Left ventricle myocardium inferior (tissue), 1 donor: ENCODE measurements at regions not wholly inside any gene's neighbourhood (a gene's known extent, or its start where the extent isn't known, plus 50 kb on each side); places are given as distances from the start of the nearest gene placed in this dataset.

ENCODE experiments used
- DNase-seq: peaks from one replicate; pipeline ENCODE4 v3.0.0-alpha.2; 2020
- H3K27ac ChIP-seq: fragments of 200-600 bp; replicated peaks from 2 replicates; pipeline ENCODE4 v1.8.0; 2021
- H3K27me3 ChIP-seq: fragments of 200-600 bp; 2 replicates; pipeline ENCODE4 v1.8.0; 2021; ENCODE audit warnings: low read depth
- H3K36me3 ChIP-seq: fragments of 200-600 bp; 2 replicates; pipeline ENCODE4 v1.8.0; 2021
- H3K4me1 ChIP-seq: fragments of 200-600 bp; 2 replicates; pipeline ENCODE4 v1.8.0; 2021
- H3K4me3 ChIP-seq: fragments of 200-600 bp; 2 replicates; pipeline ENCODE4 v1.8.0; 2021; ENCODE audit warnings: mild to moderate bottlenecking, moderate library complexity
- H3K9me3 ChIP-seq: fragments of 200-600 bp; replicated peaks from 2 replicates; pipeline ENCODE4 v1.8.0; 2021
- CTCF ChIP-seq: fragments of 200-600 bp; IDR thresholded peaks from 2 replicates; pipeline ENCODE4 v1.8.0; 2021; ENCODE audit warnings: antibody characterized with exemption, mild to moderate bottlenecking, borderline replicate concordance
- intact Hi-C: fragments of 100-400 bp; cut with micrococcal nuclease; formaldehyde crosslinking; loops from one replicate; pipeline ENCODE4 v1.11.0; 2022
- donor health status: DM: no; HTN: yes; CAD: no; lungs with severe emphysema.

GRCh38 chr13:72384186-72384823, 343.1 kb downstream of the MZT1 start:
- no peaks in the 10 kb centered on the region for H3K36me3 ChIP-seq

DNA sequence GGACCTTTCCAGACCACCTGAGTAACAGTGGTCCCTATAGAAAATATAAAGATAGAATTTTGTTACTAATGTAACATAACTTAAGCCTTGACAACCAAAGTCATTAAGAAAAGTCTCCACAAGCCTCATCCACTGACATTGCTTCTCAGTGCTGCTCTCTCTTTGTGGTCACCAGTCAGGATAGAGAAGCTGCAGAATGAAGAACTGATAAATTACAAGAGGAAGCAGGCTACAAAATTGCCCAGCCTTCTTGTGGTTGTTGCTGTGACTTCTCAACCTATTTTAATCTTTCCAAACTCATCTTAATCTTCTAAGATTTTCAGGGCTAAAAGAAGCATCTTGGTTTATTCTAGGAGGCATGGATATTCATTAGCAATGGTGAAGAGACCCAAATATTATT, 343.8 kb downstream of the MZT1 start:
- Histone ChIP-seq H3K4me1 (no peaks in the 10 kb centered on the region), H3K27ac (no peak overlapping the region), H3K36me3 (no peaks in the 10 kb centered on the region), H3K9me3 (no peaks in the 10 kb centered on the region), H3K27me3 (no peaks in the 10 kb centered on the region), H3K4me3 (no peak overlapping the region)
- no peak for TF ChIP-seq CTCF
- intact Hi-C loops = no loop called here
- no peak for DNase-seq

More at GRCh38 chr13:72384186-72384823, 343.1 kb downstream of the MZT1 start:
- no peak overlapping the region for H3K4me3 ChIP-seq
- intact Hi-C loops = no loop called here
- DNase-seq = no peak
- H3K4me1 ChIP-seq = no peaks in the 10 kb centered on the region
- no peak for TF ChIP-seq CTCF
- H3K9me3 ChIP-seq = no peaks in the 10 kb centered on the region
- H3K27me3 ChIP-seq = no peaks in the 10 kb centered on the region
- no peak overlapping the region for H3K27ac ChIP-seq

DNA sequence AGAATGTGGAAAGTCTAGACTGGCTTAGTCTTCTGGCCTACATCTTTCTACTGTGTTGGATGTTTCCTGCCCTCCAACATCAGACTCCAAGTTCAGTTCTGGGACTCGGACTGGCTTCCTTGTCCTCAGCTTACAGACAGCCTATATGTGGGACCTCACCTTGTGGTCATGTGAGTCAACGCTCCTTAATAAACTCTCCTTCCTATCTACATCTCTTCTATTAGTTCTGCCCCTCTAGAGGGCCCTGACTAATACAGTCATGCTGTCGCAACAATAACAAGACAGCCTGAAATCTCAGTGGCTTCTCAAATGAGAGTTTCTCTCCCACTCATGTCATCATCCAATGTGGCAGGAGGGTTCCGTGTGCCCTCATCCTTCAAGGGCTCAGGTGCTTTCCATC, 347.8 kb downstream of the MZT1 start:
- TF ChIP-seq CTCF = no peak

GRCh38 chr13:72368031-72368430, 359.4 kb downstream of the MZT1 start:
- no peak for TF ChIP-seq CTCF
- Histone ChIP-seq H3K36me3 (no peaks in the 10 kb centered on the region), H3K4me1 (no peaks in the 10 kb centered on the region), H3K9me3 (peaks cover 14% of the 10 kb centered on the region), H3K27ac (no peak overlapping the region), H3K4me3 (no peak overlapping the region), H3K27me3 (no peaks in the 10 kb centered on the region)
- intact Hi-C loops = no loop called here
- DNase-seq = no peak

More for the DNA sequence above, 347.8 kb downstream of the MZT1 start:
- Histone ChIP-seq H3K4me3 (no peak overlapping the region), H3K36me3 (no peaks in the 10 kb centered on the region), H3K4me1 (no peaks in the 10 kb centered on the region), H3K27me3 (no peaks in the 10 kb centered on the region), H3K27ac (no peak overlapping the region), H3K9me3 (peaks cover 9% of the 10 kb centered on the region)
- DNase-seq = no peak
- intact Hi-C loops = no loop called here

- no peak for TF ChIP-seq CTCF
- peaks cover 3% of the 10 kb centered on the region for H3K9me3 ChIP-seq
- DNase-seq = no peak
- H3K27ac ChIP-seq = no peak overlapping the region
- intact Hi-C loops = no loop called here
- no peaks in the 10 kb centered on the region for H3K27me3 ChIP-seq
- H3K4me3 ChIP-seq = no peak overlapping the region
- H3K4me1 ChIP-seq = no peaks in the 10 kb centered on the region
- H3K36me3 ChIP-seq = no peaks in the 10 kb centered on the region
Observed at GRCh38 chr13:72346716-72347115, 380.7 kb downstream of the MZT1 start.
